ENCODE measurements at regions not wholly inside any gene's neighbourhood (a gene's known extent, or its start where the extent isn't known, plus 50 kb on each side); places are given as distances from the start of the nearest gene placed in this dataset.

- Histone ChIP-seq H3K27ac (ENCODE audit: poor library complexity, severe bottlenecking) (no peak overlapping the region), H3K4me3 (ENCODE audit: severe bottlenecking) (no peak overlapping the region), H3K9me3 (ENCODE audit: severe bottlenecking) (no peaks in the 10 kb centered on the region), H3K4me1 (ENCODE audit: insufficient read depth, poor library complexity, severe bottlenecking) (no peaks in the 10 kb centered on the region), H3K27me3 (ENCODE audit: insufficient read depth, poor library complexity, severe bottlenecking) (no peaks in the 10 kb centered on the region), H3K36me3 (ENCODE audit: low read depth) (no peaks in the 10 kb centered on the region)
- DNase-seq (ENCODE audit: low spot score): no peak
- no peak for TF ChIP-seq CTCF (IDR thresholded peaks at IDR 0.05; ENCODE audit: poor library complexity, severe bottlenecking)
- ATAC-seq (ENCODE audit: low read depth): no peak
Observed at GRCh38 chr7:85714043-85714578, 527.3 kb upstream of the SEMA3D start.

GRCh38 chr7:85713171-85713570, 526.3 kb upstream of the SEMA3D start:
- TF ChIP-seq CTCF (IDR thresholded peaks at IDR 0.05; ENCODE audit: poor library complexity, severe bottlenecking): no peak
- DNase-seq (ENCODE audit: low spot score) (no peak), ATAC-seq (ENCODE audit: low read depth) (no peak)
- Histone ChIP-seq H3K4me3 (ENCODE audit: severe bottlenecking) (no peak overlapping the region), H3K27me3 (ENCODE audit: insufficient read depth, poor library complexity, severe bottlenecking) (no peaks in the 10 kb centered on the region), H3K27ac (ENCODE audit: poor library complexity, severe bottlenecking) (no peak overlapping the region), H3K9me3 (ENCODE audit: severe bottlenecking) (no peaks in the 10 kb centered on the region), H3K4me1 (ENCODE audit: insufficient read depth, poor library complexity, severe bottlenecking) (no peaks in the 10 kb centered on the region), H3K36me3 (ENCODE audit: low read depth) (no peaks in the 10 kb centered on the region)

- Histone ChIP-seq H3K27ac (ENCODE audit: poor library complexity, severe bottlenecking) (no peak overlapping the region), H3K4me1 (ENCODE audit: insufficient read depth, poor library complexity, severe bottlenecking) (no peaks in the 10 kb centered on the region), H3K36me3 (ENCODE audit: low read depth) (no peaks in the 10 kb centered on the region), H3K9me3 (ENCODE audit: severe bottlenecking) (no peaks in the 10 kb centered on the region), H3K4me3 (ENCODE audit: severe bottlenecking) (no peak overlapping the region), H3K27me3 (ENCODE audit: insufficient read depth, poor library complexity, severe bottlenecking) (no peaks in the 10 kb centered on the region)
- DNase-seq (ENCODE audit: low spot score) (no peak), ATAC-seq (ENCODE audit: low read depth) (no peak)
- no peak for TF ChIP-seq CTCF (IDR thresholded peaks at IDR 0.05; ENCODE audit: poor library complexity, severe bottlenecking)
Observed at GRCh38 chr7:85711894-85712293, 525.0 kb upstream of the SEMA3D start.

- H3K36me3 ChIP-seq (ENCODE audit: low read depth): no peaks in the 10 kb centered on the region
- no peak for ATAC-seq (ENCODE audit: low read depth)
- no peaks in the 10 kb centered on the region for H3K27me3 ChIP-seq (ENCODE audit: insufficient read depth, poor library complexity, severe bottlenecking)
- H3K4me3 ChIP-seq (ENCODE audit: severe bottlenecking): no peak overlapping the region
- H3K27ac ChIP-seq (ENCODE audit: poor library complexity, severe bottlenecking): no peak overlapping the region
- no peak for DNase-seq (ENCODE audit: low spot score)
- TF ChIP-seq CTCF (IDR thresholded peaks at IDR 0.05; ENCODE audit: poor library complexity, severe bottlenecking): no peak
- no peaks in the 10 kb centered on the region for H3K9me3 ChIP-seq (ENCODE audit: severe bottlenecking)
- no peaks in the 10 kb centered on the region for H3K4me1 ChIP-seq (ENCODE audit: insufficient read depth, poor library complexity, severe bottlenecking)
Observed at GRCh38 chr7:85710960-85711359, 524.1 kb upstream of the SEMA3D start.

GRCh38 chr7:85708221-85708620, 521.4 kb upstream of the SEMA3D start:
- H3K27me3 ChIP-seq (ENCODE audit: insufficient read depth, poor library complexity, severe bottlenecking): no peaks in the 10 kb centered on the region
- H3K9me3 ChIP-seq (ENCODE audit: severe bottlenecking): no peaks in the 10 kb centered on the region
- ATAC-seq (ENCODE audit: low read depth) (no peak), DNase-seq (ENCODE audit: low spot score) (no peak)
- TF ChIP-seq CTCF (IDR thresholded peaks at IDR 0.05; ENCODE audit: poor library complexity, severe bottlenecking): no peak
- H3K4me1 ChIP-seq (ENCODE audit: insufficient read depth, poor library complexity, severe bottlenecking): no peaks in the 10 kb centered on the region
- no peaks in the 10 kb centered on the region for H3K36me3 ChIP-seq (ENCODE audit: low read depth)
- no peak overlapping the region for H3K27ac ChIP-seq (ENCODE audit: poor library complexity, severe bottlenecking)
- no peak overlapping the region for H3K4me3 ChIP-seq (ENCODE audit: severe bottlenecking)

Measured in RWPE2 (cell line).